ENCODE measurements at regions not wholly inside any gene's neighbourhood (a gene's known extent, or its start where the extent isn't known, plus 50 kb on each side); places are given as distances from the start of the nearest gene placed in this dataset.

DNA sequence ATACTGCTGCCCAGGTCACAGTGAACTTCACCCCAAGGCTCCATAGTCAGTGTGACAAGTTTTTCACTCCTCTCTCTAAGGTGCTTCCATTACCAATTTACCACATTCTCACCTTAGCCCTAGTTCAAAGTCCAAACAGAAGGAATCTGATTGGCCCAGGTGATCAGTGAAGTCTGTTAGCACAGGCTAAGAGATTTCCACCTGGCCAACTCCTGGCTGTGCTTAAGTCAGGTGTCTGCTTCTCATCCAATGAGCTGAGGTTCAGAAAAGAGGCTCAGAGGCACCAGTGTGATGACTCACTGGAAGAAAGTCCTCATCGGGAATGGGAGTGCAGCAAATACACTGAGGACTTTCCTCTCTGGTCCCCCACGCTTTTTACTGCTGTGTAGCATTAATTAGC lies 164.4 kb upstream of the MGAT5 start:
- no peak for DNase-seq

DNA sequence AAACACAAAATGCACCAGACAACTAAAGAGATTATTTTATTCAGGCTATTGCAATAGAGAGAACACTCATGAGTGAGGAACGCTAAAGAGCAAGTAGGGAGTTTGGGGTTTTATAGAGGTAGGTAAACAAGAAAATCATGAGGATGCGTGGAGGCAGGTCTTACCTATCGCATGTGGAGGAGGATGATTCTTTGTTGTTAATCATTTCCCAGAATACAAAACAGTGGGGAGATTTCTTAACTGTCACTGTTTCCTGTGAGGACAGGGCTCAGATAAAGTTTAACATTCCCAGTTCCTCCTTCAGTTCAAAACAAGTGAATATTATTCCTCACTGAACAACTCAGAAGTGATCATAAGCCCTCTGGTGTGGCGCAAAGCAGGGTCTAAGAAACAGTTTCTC lies 156.1 kb upstream of the MGAT5 start:
- no peak for DNase-seq

DNA sequence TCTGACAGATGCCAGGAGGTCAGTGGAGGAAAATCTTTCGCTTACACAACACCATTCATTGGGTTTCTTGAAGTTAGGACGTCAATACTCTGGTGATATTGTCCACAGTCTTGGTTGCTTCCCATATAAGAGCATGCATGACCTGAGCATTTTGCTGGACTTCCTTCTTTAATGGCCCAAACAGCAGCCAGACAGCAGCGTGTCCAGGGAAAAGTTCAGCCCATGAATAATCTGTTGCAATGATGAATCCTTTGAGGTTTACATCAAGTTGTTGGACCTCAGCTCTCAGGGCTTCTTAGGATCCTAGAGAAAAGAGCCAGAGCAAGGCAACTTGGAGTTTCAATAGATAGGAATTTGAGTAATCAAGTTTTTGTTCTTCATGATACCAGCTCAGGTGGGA lies 155.6 kb upstream of the MGAT5 start:
- DNase-seq: no peak

- no peak for DNase-seq
Observed at GRCh38 chr2:134099273-134099672, 154.6 kb upstream of the MGAT5 start.

GRCh38 chr2:134103196-134103595 lies 150.7 kb upstream of the MGAT5 start:
- DNase-seq: no peak

- DNase-seq: no peak
Observed at GRCh38 chr2:134104754-134105153, 149.1 kb upstream of the MGAT5 start.

DNA sequence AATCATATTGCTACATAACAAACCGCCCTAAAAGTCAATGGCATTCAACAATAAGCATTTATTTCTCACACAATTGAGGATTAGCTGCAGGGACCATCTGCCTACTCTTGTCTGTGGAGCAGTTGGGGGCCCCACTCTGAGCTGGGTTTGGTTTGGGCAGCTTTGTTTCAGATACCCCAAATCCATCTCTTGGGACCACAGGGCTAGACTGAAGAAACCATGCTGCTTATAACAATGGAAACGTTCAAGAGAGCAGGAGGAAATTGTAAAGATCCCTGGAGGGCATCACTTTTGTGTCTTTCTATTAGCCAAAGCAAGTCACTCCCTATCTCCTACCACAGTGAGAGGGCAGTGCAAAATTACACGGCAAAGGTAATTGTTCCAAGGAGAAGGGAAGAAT lies 146.5 kb upstream of the MGAT5 start:
- no peak for DNase-seq

GRCh38 chr2:134108113-134108512 lies 145.8 kb upstream of the MGAT5 start:
- no peak for DNase-seq

- DNase-seq: no peak
Observed at GRCh38 chr2:134109246-134109645, 144.6 kb upstream of the MGAT5 start.

DNA sequence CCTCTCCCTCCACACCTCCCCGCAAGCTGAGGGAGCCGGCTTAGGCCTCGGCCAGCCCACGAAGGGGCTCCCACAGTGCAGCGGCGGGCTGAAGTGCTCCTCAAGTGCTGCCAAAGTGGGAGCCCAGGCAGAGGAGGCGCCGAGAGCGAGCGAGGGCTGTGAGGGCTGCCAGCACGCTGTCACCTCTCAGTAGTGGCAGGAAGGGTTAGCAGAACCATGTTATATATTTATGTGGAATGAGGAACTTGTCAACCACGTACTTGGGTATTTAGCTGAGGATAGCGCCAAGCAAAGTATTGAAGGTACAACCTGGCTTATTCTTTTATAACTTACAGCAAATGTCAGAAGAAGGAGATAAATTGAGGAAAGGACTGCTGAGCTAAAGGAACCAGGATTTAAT lies 144.1 kb upstream of the MGAT5 start:
- no peak for DNase-seq

GRCh38 chr2:134110532-134110931 lies 143.3 kb upstream of the MGAT5 start:
- no peak for DNase-seq

GRCh38 chr2:134117676-134118075 lies 136.2 kb upstream of the MGAT5 start:
- no peak for DNase-seq

- peak; percentile 75 for DNase-seq
Observed at GRCh38 chr2:134118279-134119116, 135.4 kb upstream of the MGAT5 start.

- no peak for DNase-seq
Observed at GRCh38 chr2:134119117-134119712, 134.7 kb upstream of the MGAT5 start.

- DNase-seq: peak; percentile 76
Observed at GRCh38 chr2:134119713-134120405, 134.0 kb upstream of the MGAT5 start.

DNA sequence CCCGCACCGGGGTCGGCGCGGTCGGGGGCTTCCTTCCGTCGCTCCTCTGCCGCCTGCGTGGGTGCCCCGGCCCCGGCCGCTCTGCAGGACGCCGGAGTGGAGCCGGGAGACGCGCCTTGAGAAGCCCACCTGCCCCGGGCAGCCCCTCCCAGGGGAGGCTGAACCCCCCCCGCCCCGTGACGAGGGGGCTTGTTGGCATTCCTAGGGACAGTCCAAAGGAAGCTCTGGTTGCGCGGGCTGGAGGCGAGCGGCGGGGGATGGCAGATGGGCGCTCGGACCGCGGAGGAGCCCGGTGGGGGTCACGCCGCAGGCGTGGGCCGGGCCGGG lies 133.5 kb upstream of the MGAT5 start:
- no peak for DNase-seq

GRCh38 chr2:134120733-134121630 lies 132.9 kb upstream of the MGAT5 start:
- no peak for DNase-seq

DNA sequence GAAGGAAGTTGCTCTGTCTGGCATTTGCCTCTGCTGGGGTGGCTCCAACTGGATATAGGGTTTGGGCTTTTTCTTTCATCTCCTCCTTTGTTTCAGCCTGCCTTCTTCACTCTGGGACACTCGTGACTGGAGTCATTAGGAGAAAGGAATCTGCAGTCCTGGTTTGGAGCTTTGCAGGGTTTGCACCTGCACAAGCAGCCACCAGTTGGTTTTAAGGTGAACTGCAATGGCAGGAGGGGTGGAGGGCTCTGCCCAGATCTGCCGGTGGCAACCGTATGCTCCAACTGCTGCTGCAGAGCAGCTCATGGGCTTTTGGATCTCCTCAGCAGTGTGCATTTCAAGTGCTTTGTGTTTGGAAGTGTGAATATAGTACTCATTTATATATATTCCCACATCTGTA lies 131.3 kb upstream of the MGAT5 start:
- no peak for DNase-seq

- no peak for DNase-seq
Observed at GRCh38 chr2:134123332-134123731, 130.5 kb upstream of the MGAT5 start.

GRCh38 chr2:134124047-134124753 lies 129.7 kb upstream of the MGAT5 start:
- DNase-seq: no peak

- DNase-seq: no peak
Observed at GRCh38 chr2:134127496-134127895, 126.4 kb upstream of the MGAT5 start.

GRCh38 chr2:134128746-134129145 lies 125.1 kb upstream of the MGAT5 start:
- DNase-seq: no peak
